ENCODE measurements at regions not wholly inside any gene's neighbourhood (a gene's known extent, or its start where the extent isn't known, plus 50 kb on each side); places are given as distances from the start of the nearest gene placed in this dataset.

- intact Hi-C loops (cut with DNase I), result no loop called here
- H3K9me3 ChIP-seq, result peaks cover 0 to 5% (median 0%) of the 10 kb centered on the region in 4 donors
- FAIRE-seq, result no peak
- no peak overlapping the region for H3K4me3 ChIP-seq
- H3K27ac ChIP-seq, result no peak overlapping the region
- 48 to 51% methylated on average over 2 of the region's 2 CpGs for WGBS, 2 donors
- DNase-seq, result no peak
- TF ChIP-seq CTCF (IDR thresholded peaks at IDR 0.05), result no peak
- no peaks in the 10 kb centered on the region for H3K4me1 ChIP-seq
- no peaks in the 10 kb centered on the region for H3K36me3 ChIP-seq
- no peak for ATAC-seq
- no peaks in the 10 kb centered on the region for H3K27me3 ChIP-seq
Measured at GRCh38 chr22:22830193-22830592, 57.4 kb upstream of the IGLL5 start.

GRCh38 chr22:22830957-22831688 is 56.5 kb upstream of the IGLL5 start:
- no peaks in the 10 kb centered on the region for H3K4me1 ChIP-seq
- WGBS, 2 donors, result 83 to 92% methylated on average over 1 of the region's 1 CpG
- DNase-seq (no peak), FAIRE-seq (no peak), ATAC-seq (no peak)
- H3K27ac ChIP-seq, result no peak overlapping the region
- no peaks in the 10 kb centered on the region for H3K36me3 ChIP-seq
- no peak for TF ChIP-seq CTCF (IDR thresholded peaks at IDR 0.05)
- no peaks in the 10 kb centered on the region for H3K27me3 ChIP-seq
- intact Hi-C loops (cut with DNase I), result no loop called here
- H3K9me3 ChIP-seq, result peaks cover 0 to 5% (median 0%) of the 10 kb centered on the region in 4 donors
- H3K4me3 ChIP-seq, result no peak overlapping the region

- no peak for FAIRE-seq
- H3K9me3 ChIP-seq, result peaks cover 0 to 5% (median 0%) of the 10 kb centered on the region in 4 donors
- WGBS, 2 donors, result 64 to 65% methylated on average over 3 of the region's 3 CpGs
- no peak overlapping the region for H3K4me3 ChIP-seq
- no peaks in the 10 kb centered on the region for H3K36me3 ChIP-seq
- H3K4me1 ChIP-seq, result no peaks in the 10 kb centered on the region
- TF ChIP-seq CTCF (IDR thresholded peaks at IDR 0.05), result no peak
- no peak for ATAC-seq
- no peak for DNase-seq
- intact Hi-C loops (cut with DNase I), result no loop called here
- no peaks in the 10 kb centered on the region for H3K27me3 ChIP-seq
- H3K27ac ChIP-seq, result no peak overlapping the region
Measured at GRCh38 chr22:22833059-22833458, 54.6 kb upstream of the IGLL5 start.

- no peak overlapping the region for H3K4me3 ChIP-seq
- intact Hi-C loops (cut with DNase I), result no loop called here
Measured at GRCh38 chr22:22833488-22833887, 54.1 kb upstream of the IGLL5 start.

More at GRCh38 chr22:22833488-22833887, 54.1 kb upstream of the IGLL5 start:
- peaks cover 0 to 5% (median 0%) of the 10 kb centered on the region in 4 donors for H3K9me3 ChIP-seq
- H3K27ac ChIP-seq, result no peak overlapping the region
- TF ChIP-seq CTCF (IDR thresholded peaks at IDR 0.05), result no peak
- H3K27me3 ChIP-seq, result no peaks in the 10 kb centered on the region
- 45 to 52% methylated on average over 4 of the region's 4 CpGs for WGBS, 2 donors
- no peaks in the 10 kb centered on the region for H3K36me3 ChIP-seq
- no peak for FAIRE-seq
- no peak for DNase-seq
- ATAC-seq, result no peak
- H3K4me1 ChIP-seq, result no peaks in the 10 kb centered on the region
